H9 (cell line): ENCODE measurements at regions not wholly inside any gene's neighbourhood (a gene's known extent, or its start where the extent isn't known, plus 50 kb on each side); places are given as distances from the start of the nearest gene placed in this dataset.

Experiments used
- DNase-seq: peaks from one replicate; pipeline ENCODE4 v3.0.0-alpha.2; 2017
- H2AFZ ChIP-seq: one replicate; pipeline ENCODE4 v1.6.1; 2013; ENCODE audit warnings: mild to moderate bottlenecking, low read length, control low read depth, moderate library complexity
- H2AK5ac ChIP-seq: 2 replicates; pipeline ENCODE4 v1.6.1; 2013; ENCODE audit warnings: low read length, control low read depth, mixed read lengths; ENCODE audit not compliant: insufficient read length
- H2BK120ac ChIP-seq: one replicate; pipeline ENCODE4 v1.6.1; 2013; ENCODE audit warnings: low read depth, mild to moderate bottlenecking, low read length, control low read depth, inconsistent platforms; ENCODE audit not compliant: poor library complexity, severe bottlenecking
- H2BK12ac ChIP-seq: 2 replicates; pipeline ENCODE4 v1.6.1; 2013; ENCODE audit warnings: low read length, control low read depth, mixed read lengths, low read depth; ENCODE audit not compliant: insufficient read length
- H2BK15ac ChIP-seq: 2 replicates; pipeline ENCODE4 v1.6.1; 2013; ENCODE audit warnings: low read depth, low read length, control low read depth
- H2BK20ac ChIP-seq: one replicate; pipeline ENCODE4 v1.6.1; 2013; ENCODE audit warnings: low read depth, mild to moderate bottlenecking, low read length, control low read depth, inconsistent platforms; ENCODE audit not compliant: poor library complexity, severe bottlenecking
- H2BK5ac ChIP-seq: 2 replicates; pipeline ENCODE4 v1.6.1; 2013; ENCODE audit warnings: low read length, control low read depth, mixed read lengths; ENCODE audit not compliant: insufficient read length
- H3K14ac ChIP-seq: 2 replicates; pipeline ENCODE4 v1.6.1; 2013; ENCODE audit warnings: low read length, control low read depth; ENCODE audit not compliant: insufficient read depth
- H3K18ac ChIP-seq: 2 replicates; pipeline ENCODE4 v1.6.1; 2013; ENCODE audit warnings: low read depth, mild to moderate bottlenecking, mixed read lengths, low read length, control low read depth; ENCODE audit not compliant: insufficient read length
- H3K23ac ChIP-seq: 2 replicates; pipeline ENCODE4 v1.6.1; 2013; ENCODE audit warnings: low read length, control low read depth, mixed read lengths, low read depth; ENCODE audit not compliant: insufficient read length
- H3K23me2 ChIP-seq: 2 replicates; pipeline ENCODE4 v1.6.1; 2013; ENCODE audit warnings: low read depth, mild to moderate bottlenecking, mixed read lengths, low read length, control low read depth; ENCODE audit not compliant: insufficient read length, poor library complexity, severe bottlenecking
- H3K27ac ChIP-seq: 2 replicates; pipeline ENCODE4 v1.5.1; 2013; ENCODE audit warnings: low read length, control low read depth, mixed read lengths, low read depth; ENCODE audit not compliant: insufficient read length
- H3K27me3 ChIP-seq: 2 replicates; pipeline ENCODE4 v1.6.1; 2013; ENCODE audit warnings: low read length, control low read depth, inconsistent platforms; ENCODE audit not compliant: insufficient read depth
- H3K4ac ChIP-seq: 2 replicates; pipeline ENCODE4 v1.6.1; 2013; ENCODE audit warnings: low read depth, mild to moderate bottlenecking, control low read depth, inconsistent platforms, low read length, moderate library complexity
- H3K4me1 ChIP-seq: 2 replicates; pipeline ENCODE4 v1.6.1; 2013; ENCODE audit warnings: low read length, control low read depth, inconsistent platforms; ENCODE audit not compliant: insufficient read depth
- H3K4me2 ChIP-seq: 2 replicates; pipeline ENCODE4 v1.6.1; 2013; ENCODE audit warnings: low read length, control low read depth, mixed read lengths; ENCODE audit not compliant: insufficient read length, insufficient read depth
- H3K56ac ChIP-seq: 2 replicates; pipeline ENCODE4 v1.6.1; 2013; ENCODE audit warnings: low read depth, mild to moderate bottlenecking, mixed read lengths, low read length, control low read depth; ENCODE audit not compliant: insufficient read length
- H3K79me1 ChIP-seq: 2 replicates; pipeline ENCODE4 v1.6.1; 2013; ENCODE audit warnings: low read depth, mild to moderate bottlenecking, moderate library complexity, low read length, control low read depth, inconsistent platforms; ENCODE audit not compliant: insufficient read depth, poor library complexity, severe bottlenecking
- H3K79me2 ChIP-seq: 2 replicates; pipeline ENCODE4 v1.6.1; 2013; ENCODE audit warnings: low read length, control low read depth, inconsistent platforms; ENCODE audit not compliant: insufficient read depth
- H3K9ac ChIP-seq: 2 replicates; pipeline ENCODE4 v1.6.1; 2013; ENCODE audit warnings: low read length, control low read depth, mixed read lengths; ENCODE audit not compliant: insufficient read length; ENCODE audit errors: extremely low read depth
- H3K9me3 ChIP-seq: one replicate; pipeline ENCODE4 v1.6.1; 2013; ENCODE audit warnings: low read depth, low read length, inconsistent platforms; ENCODE audit not compliant: control insufficient read depth
- H3T11ph ChIP-seq: one replicate; pipeline ENCODE4 v1.6.1; 2013; ENCODE audit warnings: mild to moderate bottlenecking, low read length, control low read depth, inconsistent platforms
- H4K20me1 ChIP-seq: one replicate; pipeline ENCODE4 v1.6.1; 2013; ENCODE audit not compliant: control insufficient read depth, insufficient read length, insufficient read depth
- H4K5ac ChIP-seq: 2 replicates; pipeline ENCODE4 v1.6.1; 2013; ENCODE audit warnings: low read depth, mild to moderate bottlenecking, mixed read lengths, low read length, control low read depth; ENCODE audit not compliant: insufficient read length
- H4K8ac ChIP-seq: replicated peaks from 2 replicates; pipeline ENCODE4 v1.6.1; 2013; ENCODE audit warnings: low read length, control low read depth, mixed read lengths, low read depth; ENCODE audit not compliant: insufficient read length
- H4K91ac ChIP-seq: 2 replicates; pipeline ENCODE4 v1.6.1; 2013; ENCODE audit warnings: low read depth, mild to moderate bottlenecking, moderate library complexity, mixed read lengths, low read length, control low read depth; ENCODE audit not compliant: insufficient read length
- H3K27ac Mint-ChIP-seq, 3 experiments: 2 replicates in 2 of 3; 3 replicates in 1 of 3; pipeline ENCODE4 v1.8.0; 2020 to 2021; ENCODE audit warnings: mixed read lengths in 3 of 3, mild to moderate bottlenecking in 1 of 3, moderate library complexity in 1 of 3
- H3K27me3 Mint-ChIP-seq: 2 replicates; pipeline ENCODE4 v1.8.0; 2021; ENCODE audit warnings: low read depth, mild to moderate bottlenecking, moderate library complexity, mixed read lengths
- H3K36me3 Mint-ChIP-seq, 3 experiments: 2 replicates in 2 of 3; 3 replicates in 1 of 3; pipeline ENCODE4 v1.8.0; 2020 to 2021; ENCODE audit warnings: low read depth in 3 of 3, mixed read lengths in 3 of 3; ENCODE audit not compliant: insufficient read depth in 1 of 3
- H3K4me1 Mint-ChIP-seq, 2 experiments: 2 replicates each; pipeline ENCODE4 v1.8.0; 2020; ENCODE audit warnings: mixed read lengths in 2 of 2
- H3K4me3 Mint-ChIP-seq, 2 experiments: 2 replicates in 1 of 2; 3 replicates in 1 of 2; pipeline ENCODE4 v1.8.0; 2020 to 2021; ENCODE audit warnings: mild to moderate bottlenecking in 2 of 2, mixed read lengths in 2 of 2, moderate library complexity in 1 of 2
- H3K9me3 Mint-ChIP-seq, 2 experiments: 2 replicates in 1 of 2; 3 replicates in 1 of 2; pipeline ENCODE4 v1.8.0; 2020; ENCODE audit warnings: mild to moderate bottlenecking in 2 of 2, mixed read lengths in 2 of 2, moderate library complexity in 1 of 2
- CTCF ChIP-seq: fragments of 200-600 bp; sonication (generic); conservative IDR thresholded peaks from 3 replicates; pipeline ENCODE4 v1.8.0; 2021; ENCODE audit warnings: antibody characterized with exemption, mild to moderate bottlenecking
- WGBS: extraction: QIAGEN DNeasy Blood & Tissue Kit; methylation state at CpG from one replicate; pipeline ENCODE4 v1.1.7; 2013; ENCODE audit warnings: missing lambda C conversion rate, low lambda C conversion rate, mixed read lengths; ENCODE audit not compliant: insufficient read length; ENCODE audit errors: extremely low coverage; 5-methylcytosine and 5-hydroxymethylcytosine counted together

- no peak for DNase-seq
- Histone ChIP-seq H4K8ac (no peak overlapping the region), H3K4me1 (no peaks in the 10 kb centered on the region), H3K9me3 (no peaks in the 10 kb centered on the region), H3K14ac (no peak overlapping the region), H2AK5ac (no peak overlapping the region), H3K27ac (no peak overlapping the region), H4K91ac (no peak overlapping the region), H4K5ac (no peak overlapping the region), H3T11ph (no peak overlapping the region), H3K79me2 (no peaks in the 10 kb centered on the region), H4K20me1 (no peaks in the 10 kb centered on the region), H3K4me2 (no peak overlapping the region), H2BK120ac (no peak overlapping the region), H3K23me2 (no peaks in the 10 kb centered on the region), H3K79me1 (no peaks in the 10 kb centered on the region), H2AFZ (no peak overlapping the region), H3K4ac (no peak overlapping the region), H3K56ac (no peak overlapping the region), H2BK20ac (no peak overlapping the region), H3K23ac (no peak overlapping the region), H3K18ac (no peak overlapping the region), H2BK12ac (no peak overlapping the region), H2BK15ac (no peak overlapping the region), H3K9ac (no peak overlapping the region), H3K27me3 (no peaks in the 10 kb centered on the region), H2BK5ac (no peak overlapping the region)
- Mint-ChIP-seq H3K4me3 (no peak overlapping the region), H3K27ac (peak overlapping the region in 2 of 3 experiments; percentile 24 to 75; a peak in 3 of 7 replicates), H3K9me3 (no peaks in the 10 kb centered on the region; a peak in 1 of 5 replicates), H3K36me3 (no peaks in the 10 kb centered on the region), H3K4me1 (peaks cover 5 to 9% of the 10 kb centered on the region in 2 experiments; a peak in 3 of 4 replicates), H3K27me3 (no peaks in the 10 kb centered on the region; the same call in 1 of the 2 replicates)
- no CpG with 5 or more reads among the region's 3 CpGs for WGBS
- no peak for TF ChIP-seq CTCF
Observed at GRCh38 chr13:105841286-105841685, 694.2 kb downstream of the EFNB2 start.
